ENCODE measurements at regions not wholly inside any gene's neighbourhood (a gene's known extent, or its start where the extent isn't known, plus 50 kb on each side); places are given as distances from the start of the nearest gene placed in this dataset.

DNA sequence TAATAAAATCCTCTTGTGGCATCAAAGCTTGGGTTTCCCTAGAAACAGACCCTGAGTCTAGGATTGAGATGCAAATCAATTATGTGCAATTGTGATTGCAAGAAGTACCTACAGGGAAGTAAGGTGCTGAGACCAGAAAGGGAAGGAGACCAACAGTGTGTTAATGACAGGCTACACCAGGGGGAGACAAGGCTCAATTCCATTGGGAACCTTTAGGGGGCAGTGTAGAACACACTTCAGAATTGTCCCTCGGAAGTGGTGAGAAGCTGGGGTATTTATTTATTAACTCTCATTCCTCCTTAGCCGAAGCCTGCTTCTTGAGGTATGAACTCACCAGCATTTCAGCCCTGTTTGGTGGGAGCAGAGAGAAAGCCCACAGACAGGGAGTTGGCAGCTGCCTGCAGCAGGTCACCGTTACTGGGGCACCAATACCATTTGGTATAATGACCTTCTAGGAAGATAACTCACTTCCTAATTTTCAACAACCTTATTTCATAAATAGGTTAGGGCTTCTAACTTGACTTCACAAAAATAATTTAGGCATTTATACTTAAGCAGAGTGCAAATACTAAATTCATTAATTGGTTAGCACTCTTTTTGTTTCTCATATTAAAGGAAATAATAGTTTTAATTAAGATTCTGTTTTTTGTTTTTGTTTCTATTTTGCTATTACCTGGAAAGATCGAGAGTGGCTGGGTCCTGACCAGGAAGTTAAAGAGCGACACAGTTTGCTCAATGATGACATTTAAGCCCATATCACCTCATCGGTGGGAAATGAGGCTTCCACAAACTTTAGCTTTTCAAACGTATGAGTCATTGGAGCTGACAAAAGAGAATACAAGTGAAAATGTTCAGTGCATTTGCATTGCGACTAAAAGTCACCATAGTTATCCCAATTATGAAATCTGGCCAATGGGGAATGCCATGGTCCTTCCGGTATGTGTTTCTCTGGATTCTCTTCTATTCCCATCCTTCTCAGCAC is 94.8 kb downstream of the BTBD3 start:
- no peaks in the 10 kb centered on the region for H3K9me1 ChIP-seq (ENCODE audit: control insufficient read depth, extremely low read depth, insufficient read depth, low read length)
- no peaks in the 10 kb centered on the region for H3K27me3 ChIP-seq (ENCODE audit: control insufficient read depth, extremely low read depth, insufficient read depth, low read length)
- H3K4me1 ChIP-seq (ENCODE audit: control insufficient read depth, extremely low read depth, insufficient read depth, low read length) = no peaks in the 10 kb centered on the region
- H3K4me2 ChIP-seq (ENCODE audit: control insufficient read depth, extremely low read depth, insufficient read depth, low read depth, low read length) = peak overlapping the region; percentile 6
- no peak overlapping the region for H3K27ac ChIP-seq (ENCODE audit: control insufficient read depth, insufficient read depth, low read length)
- no peak overlapping the region for H3K9ac ChIP-seq (ENCODE audit: control insufficient read depth, extremely low read depth, insufficient read depth, low read length)
- no peaks in the 10 kb centered on the region for H3K79me2 ChIP-seq (ENCODE audit: control insufficient read depth, insufficient read depth, low read length)
- H3K4me3 ChIP-seq (ENCODE audit: control insufficient read depth in 2 of 3, extremely low read depth in 1 of 3, insufficient read depth in 2 of 3, low read depth in 1 of 3, low read length in 3 of 3) = no peak overlapping the region
- peak; percentile 78 for FAIRE-seq
- no peak overlapping the region for H2AFZ ChIP-seq (ENCODE audit: control insufficient read depth, low read length)
- no peaks in the 10 kb centered on the region for H3K9me3 ChIP-seq (ENCODE audit: control insufficient read depth, low read depth, low read length)
- DNase-seq (ENCODE audit: low read depth, low spot score) = no peak
- dilution Hi-C loops (cut with MboI; ENCODE audit: extremely low pct_ligation_motif_present, low sequenced_read_pairs) = no loop called here
- no peaks in the 10 kb centered on the region for H3K36me3 ChIP-seq (ENCODE audit: control insufficient read depth in 2 of 2, extremely low read depth in 1 of 2, insufficient read depth in 2 of 2, low read length in 2 of 2)
- H4K20me1 ChIP-seq (ENCODE audit: control insufficient read depth, extremely low read depth, insufficient read depth, low read length) = no peaks in the 10 kb centered on the region
- TF ChIP-seq, protein P1, sequence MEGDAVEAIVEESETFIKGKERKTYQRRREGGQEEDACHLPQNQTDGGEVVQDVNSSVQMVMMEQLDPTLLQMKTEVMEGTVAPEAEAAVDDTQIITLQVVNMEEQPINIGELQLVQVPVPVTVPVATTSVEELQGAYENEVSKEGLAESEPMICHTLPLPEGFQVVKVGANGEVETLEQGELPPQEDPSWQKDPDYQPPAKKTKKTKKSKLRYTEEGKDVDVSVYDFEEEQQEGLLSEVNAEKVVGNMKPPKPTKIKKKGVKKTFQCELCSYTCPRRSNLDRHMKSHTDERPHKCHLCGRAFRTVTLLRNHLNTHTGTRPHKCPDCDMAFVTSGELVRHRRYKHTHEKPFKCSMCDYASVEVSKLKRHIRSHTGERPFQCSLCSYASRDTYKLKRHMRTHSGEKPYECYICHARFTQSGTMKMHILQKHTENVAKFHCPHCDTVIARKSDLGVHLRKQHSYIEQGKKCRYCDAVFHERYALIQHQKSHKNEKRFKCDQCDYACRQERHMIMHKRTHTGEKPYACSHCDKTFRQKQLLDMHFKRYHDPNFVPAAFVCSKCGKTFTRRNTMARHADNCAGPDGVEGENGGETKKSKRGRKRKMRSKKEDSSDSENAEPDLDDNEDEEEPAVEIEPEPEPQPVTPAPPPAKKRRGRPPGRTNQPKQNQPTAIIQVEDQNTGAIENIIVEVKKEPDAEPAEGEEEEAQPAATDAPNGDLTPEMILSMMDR (optimal IDR thresholded peaks at IDR 0.05 in 1 of 3, IDR thresholded peaks at IDR 0.05 in 1 of 3, conservative IDR thresholded peaks at IDR 0.05 in 1 of 3; ENCODE audit: extremely low read depth in 1 of 3, insufficient read depth in 2 of 3, low read length in 3 of 3) = peak; percentile 94 to 100 (median 99)
- no peak for TF ChIP-seq EZH2 (IDR thresholded peaks at IDR 0.05; ENCODE audit: low read length)

DNA sequence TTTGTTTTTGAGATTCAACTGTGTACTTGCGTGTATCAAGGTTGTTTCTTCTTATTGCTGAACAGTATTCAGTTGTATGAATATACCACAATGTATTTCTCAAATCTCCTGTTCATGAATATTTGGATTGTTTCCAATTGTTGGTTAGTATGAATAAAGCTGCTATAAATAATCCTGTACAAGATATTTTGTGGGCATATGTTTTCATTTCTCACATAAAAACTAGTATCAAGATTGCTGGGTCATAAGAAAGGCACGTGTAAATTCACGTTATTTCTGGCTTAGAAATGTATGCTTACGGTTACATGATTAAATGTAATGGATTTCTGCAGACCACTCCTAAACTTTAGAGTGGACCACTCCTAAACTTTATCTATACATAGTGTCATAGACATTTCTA is 96.6 kb downstream of the BTBD3 start:
- TF ChIP-seq, protein P1 (optimal IDR thresholded peaks at IDR 0.05 in 1 of 3, IDR thresholded peaks at IDR 0.05 in 1 of 3, conservative IDR thresholded peaks at IDR 0.05 in 1 of 3; ENCODE audit: extremely low read depth in 1 of 3, insufficient read depth in 2 of 3, low read length in 3 of 3) = no peak
- H3K27ac ChIP-seq (ENCODE audit: control insufficient read depth, insufficient read depth, low read length) = no peak overlapping the region
- H3K9me1 ChIP-seq (ENCODE audit: control insufficient read depth, extremely low read depth, insufficient read depth, low read length) = no peaks in the 10 kb centered on the region
- FAIRE-seq (no peak), DNase-seq (ENCODE audit: low read depth, low spot score) (no peak)
- H3K9ac ChIP-seq (ENCODE audit: control insufficient read depth, extremely low read depth, insufficient read depth, low read length) = no peak overlapping the region
- H3K9me3 ChIP-seq (ENCODE audit: control insufficient read depth, low read depth, low read length) = no peaks in the 10 kb centered on the region
- H3K4me1 ChIP-seq (ENCODE audit: control insufficient read depth, extremely low read depth, insufficient read depth, low read length) = no peaks in the 10 kb centered on the region
- no peak overlapping the region for H2AFZ ChIP-seq (ENCODE audit: control insufficient read depth, low read length)
- H3K36me3 ChIP-seq (ENCODE audit: control insufficient read depth in 2 of 2, extremely low read depth in 1 of 2, insufficient read depth in 2 of 2, low read length in 2 of 2) = no peaks in the 10 kb centered on the region
- dilution Hi-C loops (cut with MboI; ENCODE audit: extremely low pct_ligation_motif_present, low sequenced_read_pairs) = no loop called here
- H3K4me3 ChIP-seq (ENCODE audit: control insufficient read depth in 2 of 3, extremely low read depth in 1 of 3, insufficient read depth in 2 of 3, low read depth in 1 of 3, low read length in 3 of 3) = no peak overlapping the region
- no peaks in the 10 kb centered on the region for H3K27me3 ChIP-seq (ENCODE audit: control insufficient read depth, extremely low read depth, insufficient read depth, low read length)
- no peaks in the 10 kb centered on the region for H3K79me2 ChIP-seq (ENCODE audit: control insufficient read depth, insufficient read depth, low read length)
- H3K4me2 ChIP-seq (ENCODE audit: control insufficient read depth, extremely low read depth, insufficient read depth, low read depth, low read length) = no peak overlapping the region
- no peaks in the 10 kb centered on the region for H4K20me1 ChIP-seq (ENCODE audit: control insufficient read depth, extremely low read depth, insufficient read depth, low read length)
